ENCODE measurements at regions not wholly inside any gene's neighbourhood (a gene's known extent, or its start where the extent isn't known, plus 50 kb on each side); places are given as distances from the start of the nearest gene placed in this dataset.
"Not testable (repeated sequence)": the region's sequence is repeated elsewhere in the genome, so short reads cannot be mapped to it uniquely, and the experiment has no call there.

GRCh38 chr18:57951999-57952774 lies 91.8 kb upstream of the NEDD4L start:
- no peak for DNase-seq

- DNase-seq = no peak
Measured at GRCh38 chr18:57951117-57951796, 92.8 kb upstream of the NEDD4L start.

GRCh38 chr18:57950542-57950941 lies 93.5 kb upstream of the NEDD4L start:
- DNase-seq = no peak

- DNase-seq = not testable (repeated sequence)
Measured at GRCh38 chr18:57949335-57949734, 94.7 kb upstream of the NEDD4L start.

GRCh38 chr18:57947117-57947516 lies 96.9 kb upstream of the NEDD4L start:
- DNase-seq = no peak

GRCh38 chr18:57943723-57944122 lies 100.3 kb upstream of the NEDD4L start:
- DNase-seq = no peak

- DNase-seq = no peak
Measured at GRCh38 chr18:57942493-57942892, 101.5 kb upstream of the NEDD4L start.

GRCh38 chr18:57941841-57942489 lies 102.1 kb upstream of the NEDD4L start:
- no peak for DNase-seq

GRCh38 chr18:57940166-57940660 lies 103.8 kb upstream of the NEDD4L start:
- no peak for DNase-seq

- DNase-seq = not testable (repeated sequence)
Measured at GRCh38 chr18:57934375-57934774, 109.7 kb upstream of the NEDD4L start.

- no peak for DNase-seq
Measured at GRCh38 chr18:57931038-57931437, 113.0 kb upstream of the NEDD4L start.

- DNase-seq = no peak
Measured at GRCh38 chr18:57930476-57930875, 113.5 kb upstream of the NEDD4L start.

GRCh38 chr18:57929922-57930321 lies 114.1 kb upstream of the NEDD4L start:
- DNase-seq = no peak

- DNase-seq = no peak
Measured at GRCh38 chr18:57928466-57928865, 115.6 kb upstream of the NEDD4L start.

- DNase-seq = no peak
Measured at GRCh38 chr18:57927511-57927910, 116.5 kb upstream of the NEDD4L start.

- DNase-seq = no peak
Measured at GRCh38 chr18:57925706-57926105, 118.3 kb upstream of the NEDD4L start.

- DNase-seq = no peak
Measured at GRCh38 chr18:57923611-57924010, 120.4 kb upstream of the NEDD4L start.

- no peak for DNase-seq
Measured at GRCh38 chr18:57922885-57923284, 119.8 kb upstream of the ATP8B1 start.

- no peak for DNase-seq
Measured at GRCh38 chr18:57921708-57922107, 118.6 kb upstream of the ATP8B1 start.

- no peak for DNase-seq
Measured at GRCh38 chr18:57920036-57920435, 116.9 kb upstream of the ATP8B1 start.

GRCh38 chr18:57918601-57919000 lies 115.5 kb upstream of the ATP8B1 start:
- no peak for DNase-seq

- DNase-seq = no peak
Measured at GRCh38 chr18:57916684-57917083, 113.6 kb upstream of the ATP8B1 start.

- DNase-seq = no peak
Measured at GRCh38 chr18:57915865-57916582, 112.9 kb upstream of the ATP8B1 start.

Measured in stimulated activated CD4-positive, alpha-beta T cell treated with anti-CD3 and anti-CD28 coated beads, Interleukin-4, amount 100 ng/mL, for 1 hour (primary cell).